H1 (cell line): ENCODE measurements at regions not wholly inside any gene's neighbourhood (a gene's known extent, or its start where the extent isn't known, plus 50 kb on each side); places are given as distances from the start of the nearest gene placed in this dataset.

Experiments used
- CTCF ChIA-PET: fragments of 300-600 bp; sonication (Branson Sonifier 250); formaldehyde crosslinking; loops from one replicate; lab custom pipeline; 2021; ENCODE audit not compliant: partially characterized antibody; lab: Charles Lee
- POLR2A ChIA-PET: fragments of 300-600 bp; sonication (Branson Sonifier 250); formaldehyde crosslinking; loops from one replicate; lab custom pipeline; 2021; ENCODE audit warnings: inconsistent platforms; ENCODE audit not compliant: partially characterized antibody; lab: Charles Lee
- DNase-seq, 2 experiments: peaks; one replicate each; pipeline versions ENCODE4 v3.0.0 to v3.0.0-alpha.2; 2010 to 2022; ENCODE audit warnings: low spot score in 2 of 2, low read depth in 1 of 2, mixed read lengths in 1 of 2
- FAIRE-seq: peaks from 2 replicates; lab custom pipeline; 2011; peaks lifted over from hg19 to GRCh38; lab: Jason Lieb, UNC
- H2AFZ ChIP-seq: 2 replicates; pipeline ENCODE4 v1.8.1; 2012; ENCODE audit warnings: low read length, inconsistent platforms
- H2AK5ac ChIP-seq: 2 replicates; pipeline ENCODE4 v1.6.1; 2013; ENCODE audit warnings: low read depth, low read length
- H2BK120ac ChIP-seq: replicated peaks from 2 replicates; pipeline ENCODE3; 2013; ENCODE audit warnings: low read depth, low read length, inconsistent platforms
- H2BK12ac ChIP-seq: 2 replicates; pipeline ENCODE4 v1.6.1; 2013; ENCODE audit warnings: low read depth, low read length
- H2BK15ac ChIP-seq: 2 replicates; pipeline ENCODE4 v1.6.1; 2013; ENCODE audit warnings: low read length
- H2BK20ac ChIP-seq: 2 replicates; pipeline ENCODE4 v1.6.1; 2013; ENCODE audit warnings: low read length
- H2BK5ac ChIP-seq: 2 replicates; pipeline ENCODE4 v1.6.1; 2013; ENCODE audit warnings: low read depth, low read length
- H3K14ac ChIP-seq: 2 replicates; pipeline ENCODE4 v1.6.1; 2013; ENCODE audit warnings: inconsistent platforms; ENCODE audit not compliant: insufficient read length
- H3K18ac ChIP-seq: 2 replicates; pipeline ENCODE4 v1.6.1; 2013; ENCODE audit warnings: low read length; ENCODE audit errors: extremely low read depth
- H3K23ac ChIP-seq: 2 replicates; pipeline ENCODE4 v1.6.1; 2013; ENCODE audit warnings: inconsistent platforms; ENCODE audit not compliant: insufficient read length
- H3K23me2 ChIP-seq: 2 replicates; pipeline ENCODE4 v1.6.1; 2013; ENCODE audit warnings: low read depth, low read length
- H3K27ac ChIP-seq: 2 replicates; pipeline ENCODE4 v1.6.1; 2011; ENCODE audit warnings: low read depth, low read length, inconsistent platforms
- H3K27me3 ChIP-seq, 4 experiments: replicated peaks in 1 of 4; 1 replicate in 1 of 4; 2 replicates in 3 of 4; pipeline versions ENCODE4 v1.6.1 to v1.8.1; 2011 to 2013; ENCODE audit warnings: low read length in 3 of 4, mild to moderate bottlenecking in 3 of 4, inconsistent platforms in 2 of 4, mixed read lengths in 2 of 4, moderate library complexity in 1 of 4; ENCODE audit not compliant: control insufficient read depth in 3 of 4, insufficient read depth in 3 of 4; ENCODE audit errors: extremely low read depth in 1 of 4
- H3K36me3 ChIP-seq, 4 experiments: 2 replicates each; pipeline versions ENCODE4 v1.6.1 to v1.8.1; 2011 to 2013; ENCODE audit warnings: mild to moderate bottlenecking in 4 of 4, low read length in 3 of 4, moderate library complexity in 2 of 4, control low read depth in 1 of 4, inconsistent platforms in 1 of 4; ENCODE audit not compliant: insufficient read depth in 4 of 4, control insufficient read depth in 2 of 4
- H3K4ac ChIP-seq: replicated peaks from 2 replicates; pipeline ENCODE3; 2013; ENCODE audit warnings: low read length, low read depth, mixed read lengths, inconsistent platforms; ENCODE audit not compliant: insufficient read length
- H3K4me1 ChIP-seq, 4 experiments: replicated peaks in 1 of 4; 1 replicate in 1 of 4; 2 replicates in 3 of 4; pipeline versions ENCODE4 v1.6.1 to v1.8.1; 2011 to 2013; ENCODE audit warnings: low read length in 3 of 4, inconsistent platforms in 2 of 4, mixed read lengths in 1 of 4; ENCODE audit not compliant: insufficient read depth in 4 of 4, control insufficient read depth in 3 of 4
- H3K4me2 ChIP-seq, 2 experiments: 2 replicates each; pipeline versions ENCODE4 v1.6.1 to v1.8.1; 2011 to 2013; ENCODE audit warnings: low read depth in 2 of 2, low read length in 2 of 2, control low read depth in 1 of 2, inconsistent platforms in 1 of 2, mild to moderate bottlenecking in 1 of 2; ENCODE audit not compliant: insufficient read depth in 1 of 2
- H3K4me3 ChIP-seq, 4 experiments: fragments of 200-600, 300-600 bp in 1 of 4; sonication (generic), shearing (Covaris generic), sonication (Bioruptor Twin) in 1 of 4; 2 replicates each; pipeline versions ENCODE4 v1.5.1 to v1.8.1; 2011 to 2016; ENCODE audit warnings: low read length in 4 of 4, low read depth in 3 of 4, control low read depth in 2 of 4, inconsistent platforms in 2 of 4, mild to moderate bottlenecking in 2 of 4, mixed read lengths in 1 of 4, moderate library complexity in 1 of 4; ENCODE audit not compliant: insufficient read depth in 2 of 4; ENCODE audit errors: extremely low read depth in 1 of 4
- H3K56ac ChIP-seq: replicated peaks from 2 replicates; pipeline ENCODE3; 2013; ENCODE audit warnings: low read depth, mild to moderate bottlenecking, mixed read lengths, low read length, inconsistent platforms; ENCODE audit not compliant: insufficient read length
- H3K79me1 ChIP-seq: 2 replicates; pipeline ENCODE4 v1.6.1; 2013; ENCODE audit warnings: low read depth, low read length, control low read depth
- H3K79me2 ChIP-seq, 2 experiments: 2 replicates each; pipeline versions ENCODE4 v1.6.1 to v1.8.1; 2012 to 2013; ENCODE audit warnings: low read length in 2 of 2, mild to moderate bottlenecking in 2 of 2, inconsistent platforms in 1 of 2; ENCODE audit not compliant: insufficient read depth in 2 of 2, control insufficient read depth in 1 of 2
- H3K9ac ChIP-seq, 4 experiments: replicated peaks in 1 of 4; 1 replicate in 1 of 4; 2 replicates in 3 of 4; pipeline versions ENCODE4 v1.6.1 to v1.8.1; 2011 to 2013; ENCODE audit warnings: low read depth in 3 of 4, low read length in 3 of 4, control low read depth in 2 of 4, mild to moderate bottlenecking in 2 of 4, moderate library complexity in 2 of 4, inconsistent platforms in 1 of 4; ENCODE audit errors: extremely low read depth in 1 of 4
- H3K9me3 ChIP-seq, 2 experiments: 2 replicates each; pipeline versions ENCODE4 v1.6.1 to v1.8.1; 2012 to 2013; ENCODE audit warnings: mild to moderate bottlenecking in 2 of 2, moderate library complexity in 2 of 2, control low read depth in 1 of 2, inconsistent platforms in 1 of 2, low read depth in 1 of 2, low read length in 1 of 2, mixed read lengths in 1 of 2; ENCODE audit not compliant: insufficient read depth in 2 of 2
- H4K20me1 ChIP-seq, 2 experiments: replicated peaks in 1 of 2; 2 replicates each; pipeline versions ENCODE3 to v1.8.1; 2011 to 2013; ENCODE audit warnings: inconsistent platforms in 2 of 2, low read length in 2 of 2, mild to moderate bottlenecking in 1 of 2; ENCODE audit not compliant: insufficient read depth in 2 of 2, control insufficient read depth in 1 of 2
- H4K5ac ChIP-seq: 2 replicates; pipeline ENCODE4 v1.6.1; 2013; ENCODE audit warnings: low read length, low read depth, mixed read lengths, inconsistent platforms; ENCODE audit not compliant: insufficient read length
- H4K8ac ChIP-seq: 2 replicates; pipeline ENCODE4 v1.8.0; 2013; ENCODE audit warnings: mild to moderate bottlenecking, moderate library complexity, low read length, inconsistent platforms; ENCODE audit not compliant: insufficient read depth; ENCODE audit errors: extremely low read depth
- H4K91ac ChIP-seq: replicated peaks from 2 replicates; pipeline ENCODE3; 2013; ENCODE audit warnings: low read length, mixed read lengths, inconsistent platforms; ENCODE audit not compliant: insufficient read length
- ATF3 ChIP-seq: IDR thresholded peaks from 2 replicates; pipeline ENCODE4 v1.6.1; 2011; ENCODE audit warnings: low read depth, mild to moderate bottlenecking, low read length; ENCODE audit not compliant: insufficient read depth
- CHD2 ChIP-seq: IDR thresholded peaks from 2 replicates; pipeline ENCODE4 v1.6.1; 2012; ENCODE audit warnings: low read length, improper control_type of control experiment
- CREB1 ChIP-seq: IDR thresholded peaks from 2 replicates; pipeline ENCODE4 v1.6.1; 2012; ENCODE audit warnings: inconsistent platforms
- CTBP2 ChIP-seq: IDR thresholded peaks from 2 replicates; pipeline ENCODE4 v1.7.0; 2011; ENCODE audit warnings: borderline replicate concordance, mild to moderate bottlenecking, moderate library complexity, mixed read lengths, low read length; ENCODE audit not compliant: insufficient read depth, insufficient read length
- EP300 ChIP-seq, 2 experiments: IDR thresholded peaks; 1 replicate in 1 of 2; 2 replicates in 1 of 2; pipeline ENCODE4 v1.6.1; 2011 to 2012; ENCODE audit warnings: low read depth in 2 of 2, low read length in 2 of 2, mild to moderate bottlenecking in 2 of 2, borderline replicate concordance in 1 of 2, inconsistent platforms in 1 of 2, moderate library complexity in 1 of 2
- GABPA ChIP-seq: IDR thresholded peaks from 2 replicates; pipeline ENCODE4 v1.6.1; 2011; ENCODE audit warnings: mild to moderate bottlenecking, low read length, moderate library complexity, borderline replicate concordance; ENCODE audit not compliant: insufficient read depth
- HDAC2 ChIP-seq, 2 experiments: fragments of 300-600 bp in 1 of 2; sonication (generic) in 1 of 2; IDR thresholded peaks; 2 replicates each; pipeline ENCODE4 v1.6.1; 2011 to 2012; ENCODE audit warnings: low read depth in 2 of 2, low read length in 2 of 2, mild to moderate bottlenecking in 2 of 2, moderate library complexity in 2 of 2, borderline replicate concordance in 1 of 2, inconsistent platforms in 1 of 2
- KDM5A ChIP-seq: fragments of 200-600 bp; IDR thresholded peaks from 2 replicates; pipeline ENCODE4 v1.7.1; 2012; ENCODE audit warnings: mild to moderate bottlenecking, low read length, inconsistent platforms, mixed read lengths
- RAD21 ChIP-seq, 2 experiments: IDR thresholded peaks in 1 of 2; conservative IDR thresholded peaks in 1 of 2; 2 replicates each; pipeline ENCODE4 v1.6.1; 2011; ENCODE audit warnings: low read depth in 2 of 2, low read length in 2 of 2, improper control_type of control experiment in 1 of 2, inconsistent platforms in 1 of 2, mild to moderate bottlenecking in 1 of 2, moderate library complexity in 1 of 2
- RNF2 ChIP-seq: fragments of 200-900, 300-1000 bp; sonication (generic); IDR thresholded peaks from 2 replicates; pipeline ENCODE4 v1.7.1; 2016; ENCODE audit warnings: borderline replicate concordance, low read depth, mild to moderate bottlenecking, antibody characterized with exemption, low read length; ENCODE audit not compliant: poor library complexity, severe bottlenecking; ENCODE audit errors: missing control alignments
- SIRT6 ChIP-seq: IDR thresholded peaks from one replicate; pipeline ENCODE4 v1.7.1; 2012; ENCODE audit warnings: low read length, inconsistent platforms
- SP2 ChIP-seq: IDR thresholded peaks from 2 replicates; pipeline ENCODE4 v1.6.1; 2012; ENCODE audit warnings: mild to moderate bottlenecking, low read length, inconsistent platforms
- SP4 ChIP-seq: IDR thresholded peaks from 2 replicates; pipeline ENCODE4 v1.6.1; 2012; ENCODE audit warnings: low read length, inconsistent platforms
- WGBS, 2 experiments: shearing (Covaris generic) in 1 of 2; methylation state at CpG; one replicate each; pipeline versions ENCODE4 v1.1.6 to v1.1.7; 2013 to 2015; ENCODE audit warnings: low lambda C conversion rate in 2 of 2, mixed read lengths in 2 of 2, inconsistent platforms in 1 of 2, low coverage in 1 of 2, missing lambda C conversion rate in 1 of 2; ENCODE audit not compliant: insufficient replicate concordance in 2 of 2, insufficient coverage in 1 of 2, insufficient read length in 1 of 2; ENCODE audit errors: extremely low coverage in 1 of 2, missing lambda C conversion rate in 1 of 2; 5-methylcytosine and 5-hydroxymethylcytosine counted together

- no peaks in the 10 kb centered on the region for H4K20me1 ChIP-seq
- no peak overlapping the region for H4K91ac ChIP-seq
- H3K23ac ChIP-seq, result no peak overlapping the region
- ChIA-PET POLR2A (no interaction called here), CTCF (interaction anchor here (0.8 kb wide), 1 partner anchor 50 kb away, joined by 4 read pairs; no protein-coding TSS in a partner anchor)
- peak overlapping the region; percentile 8; the same call in 1 of the 2 replicates for H2AFZ ChIP-seq
- no peak overlapping the region for H3K9ac ChIP-seq
- DNase-seq (no peak), FAIRE-seq (no peak)
- H3K27me3 ChIP-seq, result no peaks in the 10 kb centered on the region
- H3K14ac ChIP-seq, result no peak overlapping the region
- H3K79me1 ChIP-seq, result no peaks in the 10 kb centered on the region
- no peak overlapping the region for H3K18ac ChIP-seq
- no peak overlapping the region for H4K8ac ChIP-seq
- no peaks in the 10 kb centered on the region for H3K36me3 ChIP-seq
- H2BK20ac ChIP-seq, result no peak overlapping the region
- no peak overlapping the region for H2BK15ac ChIP-seq
- no peak overlapping the region for H3K56ac ChIP-seq
- no peak overlapping the region for H3K4ac ChIP-seq
- H3K23me2 ChIP-seq, result no peaks in the 10 kb centered on the region
- H3K27ac ChIP-seq, result no peak overlapping the region
- WGBS, 2 experiments, result 62% methylated on average over 5 of the region's 5 CpGs; no CpG with 5 or more reads in 1 of the 2 experiments
- peaks cover 0 to 3% (median 1%) of the 10 kb centered on the region in 4 experiments; a peak in 2 of 7 replicates for H3K4me1 ChIP-seq
- H3K4me3 ChIP-seq, result no peak overlapping the region
- no peak overlapping the region for H3K4me2 ChIP-seq
- no peak overlapping the region for H2BK5ac ChIP-seq
- H3K79me2 ChIP-seq, result no peaks in the 10 kb centered on the region
- no peak overlapping the region for H4K5ac ChIP-seq
- no peak overlapping the region for H2BK12ac ChIP-seq
- H2AK5ac ChIP-seq, result no peak overlapping the region
- no peaks in the 10 kb centered on the region for H3K9me3 ChIP-seq
- no peak overlapping the region for H2BK120ac ChIP-seq
- TF ChIP-seq CREB1, result no peak
- TF ChIP-seq CTBP2, result no peak
- TF ChIP-seq CHD2, result no peak
- TF ChIP-seq SP2, result no peak
- no peak for TF ChIP-seq SP4
- TF ChIP-seq ATF3, result no peak
- TF ChIP-seq EP300 (IDR thresholded peaks at IDR 0.05; ENCODE audit: borderline replicate concordance in 1 of 2, low read depth in 2 of 2, low read length in 2 of 2), result no peak
- TF ChIP-seq KDM5A, result no peak
- TF ChIP-seq HDAC2 (IDR thresholded peaks at IDR 0.05; ENCODE audit: borderline replicate concordance in 1 of 2, low read depth in 2 of 2, low read length in 2 of 2), result no peak
- no peak for TF ChIP-seq GABPA
- TF ChIP-seq RAD21 (IDR thresholded peaks at IDR 0.05 in 1 of 2, conservative IDR thresholded peaks at IDR 0.05 in 1 of 2; ENCODE audit: low read depth in 2 of 2, low read length in 2 of 2), result no peak
- TF ChIP-seq SIRT6, result no peak
- TF ChIP-seq RNF2, result no peak
Measured at GRCh38 chr7:12809476-12809875, 122.0 kb downstream of the ARL4A start.
